Fibroblast of gingiva (primary cell): ENCODE measurements at regions not wholly inside any gene's neighbourhood (a gene's known extent, or its start where the extent isn't known, plus 50 kb on each side); places are given as distances from the start of the nearest gene placed in this dataset.
A peak's percentile ranks its signal among the peaks of the same experiment; 100 is the strongest.

Source experiments
- DNase-seq: peaks from one replicate; pipeline ENCODE4 v3.0.0-alpha.2; 2011; ENCODE audit warnings: low read depth

DNA sequence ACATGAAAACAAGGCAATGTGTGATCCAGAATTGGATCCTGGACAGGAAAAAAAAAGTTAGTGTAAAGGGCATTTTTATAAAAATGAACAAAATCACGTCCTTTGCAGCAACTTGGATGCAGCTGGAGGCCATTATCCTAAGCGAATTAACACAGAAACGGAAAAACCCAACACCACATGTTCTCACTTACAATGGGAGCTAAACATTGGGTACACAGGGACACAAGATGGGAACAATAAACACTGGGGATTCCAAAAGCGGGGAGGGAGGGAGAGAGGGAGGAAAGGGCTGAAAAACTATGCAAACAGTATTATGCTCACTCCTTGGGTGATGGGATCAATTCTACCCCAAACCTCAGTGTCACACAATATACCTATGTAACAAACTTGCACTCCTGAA lies 91.4 kb upstream of the BTBD3 start:
- DNase-seq = peak; percentile 3

DNA sequence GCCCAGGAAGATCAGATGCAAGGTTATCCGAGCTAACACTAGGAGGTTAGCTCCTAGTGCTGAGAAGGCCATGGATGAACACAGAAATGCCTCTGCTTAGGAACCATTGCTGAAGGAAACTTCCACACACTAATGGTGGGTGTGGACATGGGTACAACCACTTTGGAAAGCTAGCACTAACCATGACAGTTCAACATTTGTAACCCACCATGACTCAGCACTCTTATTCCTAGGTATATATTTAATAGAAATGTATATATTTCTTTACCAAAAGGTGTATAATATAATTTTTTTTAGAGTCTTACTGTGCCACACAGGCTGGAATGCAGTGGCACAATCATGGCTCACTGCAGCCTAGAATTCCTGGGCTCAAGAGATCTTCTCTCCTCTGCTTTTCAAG lies 85.3 kb upstream of the BTBD3 start:
- no peak for DNase-seq

DNA sequence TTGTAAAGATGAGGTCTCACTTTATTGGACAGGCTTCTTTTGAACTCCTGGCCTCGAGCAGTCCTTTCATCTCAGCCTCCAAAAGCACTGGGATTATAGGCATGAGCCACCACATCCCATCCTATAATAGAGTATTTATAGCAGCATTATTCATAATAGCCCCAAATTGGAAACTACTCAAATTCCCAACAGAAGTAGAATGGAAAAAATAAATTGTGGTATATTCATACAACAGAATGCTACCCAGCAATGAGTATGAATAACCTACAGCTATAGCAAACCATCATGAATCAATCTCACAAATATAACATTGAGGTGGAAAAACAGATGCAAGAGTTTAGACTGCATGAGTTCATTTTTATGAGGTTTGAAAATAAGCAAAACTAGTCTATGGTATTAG lies 84.8 kb upstream of the BTBD3 start:
- no peak for DNase-seq

DNA sequence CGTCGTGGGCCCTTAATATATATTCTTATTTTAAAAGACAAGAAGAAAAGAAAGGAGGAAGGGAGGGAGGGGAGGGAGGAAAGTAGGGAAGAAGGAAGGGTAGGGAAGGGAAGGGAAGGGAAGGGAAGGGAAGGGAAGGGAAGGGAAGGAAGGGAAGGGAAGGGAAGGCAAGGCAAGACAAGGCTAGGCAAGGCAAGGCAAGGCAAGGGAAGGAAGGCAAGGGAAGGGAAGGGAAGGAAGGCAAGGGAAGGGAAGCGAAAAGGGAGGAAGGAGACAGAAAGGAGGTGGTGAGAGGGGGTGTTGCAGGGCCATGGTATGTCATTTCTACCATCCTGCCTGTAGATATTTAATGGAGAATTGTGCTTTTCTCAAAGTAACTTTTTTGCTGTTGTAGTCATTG lies 83.9 kb upstream of the BTBD3 start:
- no peak for DNase-seq

DNA sequence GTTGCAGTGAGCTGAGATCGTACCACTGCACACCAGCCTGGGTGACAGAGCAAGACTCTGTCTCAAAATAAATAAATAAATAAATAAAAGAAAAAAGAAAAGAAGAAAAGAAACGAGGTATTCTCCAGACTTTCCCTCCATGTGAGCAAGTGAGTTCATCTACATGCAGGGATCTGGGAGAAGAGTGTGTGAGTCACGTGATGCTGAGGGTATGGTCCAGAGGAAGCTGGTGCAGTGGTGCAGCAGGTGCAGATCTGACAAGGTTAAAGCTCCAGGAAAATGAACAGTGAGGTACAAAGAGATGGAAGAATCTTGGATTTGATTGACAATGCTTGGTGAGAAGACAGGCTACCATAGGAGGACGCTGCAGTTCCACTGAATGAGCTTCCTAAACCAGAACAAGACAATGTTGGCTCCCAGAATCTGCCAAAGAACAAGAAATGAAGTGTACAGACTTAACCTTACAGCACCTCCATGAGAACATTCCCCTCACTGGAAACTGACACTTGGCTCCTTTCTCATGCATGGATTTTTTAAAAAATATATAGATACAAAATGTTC lies 79.5 kb upstream of the BTBD3 start:
- no peak for DNase-seq

DNA sequence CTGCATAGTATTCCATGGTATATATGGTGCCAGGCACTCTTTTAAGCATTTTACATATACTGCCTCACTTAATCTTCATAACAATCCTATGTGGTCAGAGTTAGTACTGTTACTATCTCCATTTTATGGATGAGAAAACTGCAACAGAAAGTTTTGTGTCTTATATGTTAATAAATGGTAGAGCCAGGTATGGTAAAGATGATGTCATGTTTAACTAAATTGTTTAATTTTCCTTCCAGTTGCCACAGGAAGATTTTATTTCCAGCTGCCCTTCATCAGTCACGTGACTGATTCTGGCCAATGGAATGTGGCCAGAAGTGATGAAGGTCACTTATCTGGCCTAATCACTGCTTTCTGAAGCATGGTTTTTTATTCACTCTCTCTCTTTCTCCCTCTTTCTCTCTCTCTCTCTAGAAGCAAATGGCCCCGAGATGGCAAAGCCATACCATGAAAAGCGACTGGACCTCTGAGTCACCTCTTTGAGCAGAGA lies 75.7 kb upstream of the BTBD3 start:
- DNase-seq = no peak

DNA sequence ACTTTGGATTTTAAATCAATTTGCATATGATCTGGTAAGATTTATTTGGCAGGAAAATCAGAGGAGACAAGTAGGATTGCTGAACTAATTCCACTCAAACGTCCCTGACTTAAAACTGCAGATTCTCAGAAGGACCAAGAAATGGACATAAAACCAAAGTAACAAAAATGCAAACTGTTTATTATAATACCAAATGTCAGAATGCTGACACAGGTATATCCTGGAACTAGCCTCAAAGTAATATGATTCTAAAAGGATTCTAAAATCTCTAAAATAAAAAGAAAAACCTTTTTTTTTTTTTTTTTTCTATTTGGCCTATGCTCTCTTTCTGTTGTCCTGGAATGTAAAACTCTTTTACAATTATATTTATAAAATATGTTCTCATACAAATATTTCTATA lies 74.4 kb upstream of the BTBD3 start:
- DNase-seq = no peak

DNA sequence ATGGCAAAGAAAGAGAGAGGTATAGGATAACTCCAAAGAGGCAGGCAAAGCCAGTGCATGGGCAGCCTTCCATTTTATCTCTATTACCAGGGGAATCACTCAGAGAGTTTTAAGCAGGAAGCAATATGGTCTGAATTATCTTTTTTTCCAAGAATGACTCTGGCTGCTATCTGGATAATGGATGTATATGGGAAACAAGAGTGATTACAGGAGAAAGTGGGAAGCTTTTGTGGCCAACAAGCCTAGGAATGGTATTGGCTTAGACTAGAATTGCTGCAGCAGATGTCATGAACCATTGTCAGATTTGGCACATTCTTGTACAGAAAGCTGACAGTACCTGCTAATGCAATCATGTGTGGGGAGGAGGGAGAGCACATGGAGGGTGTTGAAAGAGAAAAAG lies 73.0 kb upstream of the BTBD3 start:
- no peak for DNase-seq

DNA sequence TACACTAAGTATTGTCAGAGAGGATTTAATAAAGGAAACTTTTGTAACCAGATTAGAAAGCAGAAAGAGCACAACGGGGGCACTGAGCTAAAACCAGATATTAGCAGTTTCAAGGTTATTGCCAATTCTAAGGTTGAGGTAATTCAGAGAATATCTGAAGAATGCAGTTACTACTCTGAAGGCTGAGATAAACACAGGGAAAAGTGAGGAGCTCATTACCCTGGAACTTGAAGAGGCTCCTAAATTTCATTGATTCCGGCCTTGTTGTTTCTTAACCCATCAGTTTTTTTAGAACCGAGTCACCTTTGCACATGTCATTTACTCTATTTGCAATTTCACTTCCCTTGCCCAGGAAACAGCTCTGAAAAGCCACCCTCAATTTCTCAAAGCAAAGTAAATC lies 72.4 kb upstream of the BTBD3 start:
- no peak for DNase-seq

DNA sequence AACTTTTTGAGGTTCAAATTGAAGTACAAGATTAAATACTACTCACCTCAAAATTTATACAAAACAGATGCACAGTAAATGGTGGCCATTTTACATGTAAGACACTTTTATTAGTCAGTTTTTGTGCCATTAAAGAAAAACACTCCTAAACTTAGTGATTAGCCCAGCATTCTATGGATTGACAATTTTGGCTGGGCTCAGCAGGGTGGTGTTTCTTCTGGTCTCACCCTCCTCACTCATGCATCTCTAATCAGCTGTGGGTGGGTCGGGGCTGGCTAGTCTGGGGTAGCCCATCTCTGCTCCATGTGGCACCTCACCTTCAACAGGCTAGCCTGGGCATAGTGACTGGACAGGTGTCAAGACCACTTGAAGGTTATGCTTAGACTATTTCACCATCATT lies 71.6 kb upstream of the BTBD3 start:
- no peak for DNase-seq

DNA sequence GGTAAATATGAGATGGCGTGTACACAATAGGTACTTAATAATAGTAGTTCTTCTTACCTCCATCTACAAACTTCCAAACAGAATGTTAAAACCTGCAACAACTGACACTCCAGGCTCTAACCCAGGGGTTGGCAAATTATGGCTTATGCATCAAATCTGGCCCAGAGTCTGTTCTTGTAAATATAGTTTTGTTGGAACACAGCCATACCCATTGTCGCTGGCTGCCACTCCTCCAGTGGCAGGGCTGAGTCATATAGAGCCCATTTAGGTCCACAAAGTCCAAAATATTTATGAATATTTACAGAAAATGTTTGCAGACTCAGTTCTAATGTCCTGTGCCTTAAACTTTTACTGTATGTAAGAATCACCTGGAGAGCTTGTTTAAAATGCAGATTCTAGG lies 69.9 kb upstream of the BTBD3 start:
- DNase-seq = no peak

DNA sequence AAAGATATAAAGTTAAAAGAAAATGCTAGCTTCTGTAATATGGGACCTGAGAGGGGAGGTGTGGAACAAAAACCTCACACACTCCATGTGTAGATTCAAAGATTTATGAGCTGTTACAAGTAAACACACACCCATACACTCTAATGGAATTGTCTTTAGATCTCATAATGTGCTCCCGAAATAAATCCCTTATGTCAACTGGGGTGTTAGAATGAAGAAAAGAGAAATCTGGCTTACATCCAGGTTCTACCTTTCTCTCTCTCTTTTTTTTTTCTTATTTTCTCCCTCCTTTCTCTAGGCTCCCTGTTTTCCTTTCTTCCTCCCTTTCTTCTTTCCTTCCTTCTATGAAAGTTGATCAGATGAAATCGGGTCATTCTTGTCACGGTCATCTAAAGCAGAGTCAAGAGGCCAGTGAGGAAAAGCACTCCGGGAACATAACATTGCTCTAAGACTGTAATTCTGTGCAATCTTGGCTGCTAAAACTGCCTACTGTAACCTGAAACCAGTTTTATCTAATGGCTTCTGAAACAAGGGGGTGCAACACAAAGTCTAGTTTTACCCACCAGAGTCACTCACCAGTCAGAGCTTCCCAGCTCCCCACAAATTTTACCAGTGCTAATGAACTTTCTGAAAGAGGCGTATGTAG lies 68.3 kb upstream of the BTBD3 start:
- DNase-seq = no peak

DNA sequence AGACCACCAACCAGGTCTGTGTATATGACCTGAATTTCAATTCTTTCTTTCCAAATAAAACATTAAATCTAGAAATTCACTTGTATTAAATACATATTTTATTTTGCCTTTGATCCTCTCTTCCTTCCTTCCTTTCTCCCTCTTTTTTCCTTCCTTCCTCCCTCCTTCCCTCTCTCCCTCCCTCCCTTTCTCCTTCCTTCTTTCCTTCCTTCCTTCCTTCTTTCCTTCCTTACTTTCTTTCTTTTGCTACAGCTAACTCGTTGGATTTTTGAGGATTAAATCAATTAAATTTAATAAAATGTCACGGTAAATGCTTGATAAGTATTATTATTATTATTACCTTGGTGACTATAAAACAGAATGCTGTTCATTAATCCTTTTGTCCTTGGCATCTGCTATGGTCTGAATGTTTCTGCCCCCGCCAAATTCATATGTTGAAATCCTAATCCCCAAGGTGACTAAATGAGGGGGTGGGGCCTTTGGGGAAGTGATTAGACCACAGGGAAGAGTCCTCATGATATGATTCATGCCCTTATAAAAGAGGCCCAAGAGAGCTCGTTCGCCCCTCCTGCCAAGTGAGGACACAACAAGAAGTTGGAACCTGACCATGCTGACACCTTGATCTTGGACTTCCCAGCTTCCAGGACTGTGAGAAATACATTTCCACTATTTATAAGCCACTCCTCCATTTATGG lies 67.6 kb upstream of the BTBD3 start:
- DNase-seq = peak; percentile 25

DNA sequence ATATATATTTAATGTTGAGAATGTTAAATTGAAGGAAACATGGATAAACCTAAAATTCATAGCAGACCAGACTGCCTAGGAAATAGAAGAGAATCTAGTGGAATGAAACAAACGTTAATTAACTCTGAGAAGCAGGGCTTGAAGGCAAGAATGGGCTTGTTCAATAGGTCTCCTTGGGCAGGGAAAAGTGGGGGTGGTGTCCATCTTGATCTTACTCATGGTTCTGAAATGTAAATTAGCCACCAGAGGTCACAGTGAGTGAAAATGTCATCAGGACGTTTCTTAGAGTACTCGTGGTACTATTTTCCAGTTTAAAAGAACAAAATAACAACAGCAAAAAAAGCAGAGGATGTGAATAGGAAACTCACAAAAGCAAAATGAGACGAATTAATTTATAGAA lies 66.8 kb upstream of the BTBD3 start:
- peak; percentile 6 for DNase-seq

DNA sequence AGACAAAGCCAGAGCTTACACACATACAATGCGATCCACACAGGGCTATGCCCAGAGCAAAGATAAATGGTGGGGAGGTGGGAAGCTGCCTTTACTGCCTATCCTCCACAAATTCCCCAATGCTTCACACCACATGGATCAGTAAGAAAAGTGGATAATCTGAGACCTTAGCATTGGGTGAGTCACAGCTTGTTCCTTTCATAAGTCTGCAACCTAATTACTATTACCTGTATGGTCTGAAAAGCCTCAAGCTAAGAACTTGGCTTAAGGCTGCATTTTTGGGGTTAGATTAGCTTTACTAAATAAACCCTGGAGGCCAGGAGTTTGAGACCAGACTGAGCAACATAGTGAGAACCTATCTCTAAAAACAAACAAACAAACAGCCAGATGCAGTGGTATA lies 66.0 kb upstream of the BTBD3 start:
- no peak for DNase-seq

DNA sequence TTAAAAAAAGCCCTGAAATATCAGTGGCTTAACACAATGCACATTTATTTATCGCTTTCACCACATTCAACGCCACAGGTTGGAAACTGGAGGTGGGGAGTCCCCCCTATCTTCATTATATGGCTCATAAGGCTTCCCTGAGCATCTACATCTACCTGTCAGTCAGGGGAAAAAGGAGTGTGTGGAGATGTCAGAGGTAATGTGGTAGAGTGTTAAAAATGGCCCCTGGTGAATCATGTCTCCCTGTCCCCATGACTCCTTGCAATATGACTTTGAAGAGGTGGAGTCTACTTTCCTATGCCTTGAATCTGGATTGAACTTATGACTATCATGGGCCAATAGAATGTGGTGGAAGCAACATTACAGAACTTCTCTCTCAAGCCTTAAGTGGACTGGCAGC lies 65.5 kb upstream of the BTBD3 start:
- DNase-seq = no peak

DNA sequence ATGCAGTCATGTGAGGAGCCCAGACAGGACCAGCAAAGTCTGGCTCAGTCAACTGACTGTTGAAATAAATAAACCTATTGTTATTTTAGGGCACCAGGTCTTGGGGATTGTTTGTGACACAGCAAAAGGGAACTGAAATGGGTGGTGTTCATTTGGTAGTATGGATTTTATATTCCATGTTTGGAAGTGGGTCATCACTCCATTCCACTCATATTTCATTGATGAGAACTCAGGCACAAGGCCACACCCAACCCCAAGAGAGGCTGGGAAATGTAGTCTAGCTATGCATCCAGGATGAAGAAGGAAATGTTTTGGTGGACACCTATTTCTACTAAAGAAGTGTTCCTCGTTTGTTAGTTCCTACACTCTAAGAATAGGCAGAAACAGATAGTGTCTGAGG lies 64.9 kb upstream of the BTBD3 start:
- DNase-seq = no peak

DNA sequence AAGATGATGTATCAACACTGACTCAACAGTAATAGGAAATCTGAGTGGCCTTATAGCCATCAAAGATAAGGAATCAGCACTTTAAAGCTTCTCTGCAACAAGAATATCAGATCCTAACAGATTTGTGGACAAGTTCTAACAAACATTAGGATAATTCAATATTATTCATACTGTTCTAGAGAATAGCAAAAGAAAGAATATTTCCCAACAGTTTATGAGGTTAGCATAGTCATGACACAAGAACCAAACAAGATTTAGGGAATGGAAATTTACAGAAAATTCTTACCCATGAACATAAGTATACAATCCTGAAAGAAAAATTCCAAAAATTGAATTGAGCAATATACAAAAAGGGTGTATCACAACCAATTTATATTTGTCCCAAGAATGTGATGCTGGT lies 64.3 kb upstream of the BTBD3 start:
- no peak for DNase-seq

DNA sequence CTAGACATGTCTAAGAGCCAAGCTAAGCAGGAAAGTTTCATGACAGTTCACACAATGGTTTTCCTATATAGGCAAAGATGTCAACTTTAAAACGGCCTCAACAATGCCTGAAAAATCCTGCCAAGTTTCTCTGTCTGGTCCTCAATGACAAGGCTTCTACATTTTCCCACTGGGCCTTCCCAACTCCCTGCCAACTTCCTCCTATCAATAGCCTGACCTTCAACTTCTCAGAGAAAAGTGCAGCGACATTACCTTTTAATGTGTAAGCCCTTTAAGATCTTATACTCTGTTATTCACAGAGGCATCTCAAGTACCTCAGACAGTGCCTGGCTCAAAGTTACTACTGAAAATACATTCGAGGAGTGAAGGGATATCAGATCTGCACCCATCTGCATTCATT lies 56.2 kb upstream of the BTBD3 start:
- no peak for DNase-seq

DNA sequence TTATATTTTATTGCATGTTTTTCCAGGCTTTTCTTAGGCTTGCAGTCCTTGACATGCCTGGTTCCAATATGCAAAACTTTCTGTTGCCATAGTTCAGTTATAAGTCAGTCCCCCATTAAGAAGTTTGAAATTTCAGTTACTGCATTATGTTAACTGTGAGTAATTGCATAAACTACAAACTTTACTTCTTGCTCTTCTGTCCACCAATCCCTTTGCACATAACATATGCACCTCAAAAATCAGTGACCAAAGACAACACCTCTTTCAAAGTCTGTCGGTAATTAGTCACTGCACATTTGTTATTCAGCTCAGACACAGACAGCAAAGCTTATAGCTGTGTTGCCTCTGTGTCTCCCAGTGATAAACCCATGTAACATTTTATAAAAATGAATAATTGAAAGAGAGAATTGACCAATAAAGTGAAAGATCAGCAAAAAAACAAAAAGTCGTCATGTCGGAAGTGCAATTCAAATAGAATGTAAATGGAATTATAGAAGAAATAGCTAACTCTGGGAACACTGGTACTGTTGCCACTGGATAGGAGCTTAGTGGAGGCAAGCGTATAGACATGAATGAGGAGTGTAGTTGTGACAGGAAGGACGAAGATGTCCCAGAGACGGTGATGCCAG lies 50.3 kb upstream of the BTBD3 start:
- no peak for DNase-seq
